HCT116 (cell line): ENCODE measurements at regions not wholly inside any gene's neighbourhood (a gene's known extent, or its start where the extent isn't known, plus 50 kb on each side); places are given as distances from the start of the nearest gene placed in this dataset.

Experiments used
- CEBPB ChIP-seq: IDR thresholded peaks from 2 replicates; pipeline ENCODE4 v1.6.1; 2012; ENCODE audit warnings: low read depth
- CTCF ChIP-seq, 3 experiments: fragments of 200-600 bp in 1 of 3; sonication (generic) in 1 of 3; IDR thresholded peaks in 2 of 3; conservative IDR thresholded peaks in 1 of 3; 2 replicates each; pipeline ENCODE4 v1.5.1; 2012 to 2017; ENCODE audit warnings: low read depth in 2 of 3, low read length in 2 of 3, antibody characterized with exemption in 1 of 3, borderline replicate concordance in 1 of 3, control low read depth in 1 of 3, mild to moderate bottlenecking in 1 of 3, mixed read lengths in 1 of 3, mixed run types in 1 of 3, moderate library complexity in 1 of 3; ENCODE audit not compliant: insufficient read depth in 1 of 3
- ELF1 ChIP-seq: IDR thresholded peaks from 2 replicates; pipeline ENCODE4 v1.6.1; 2012; ENCODE audit warnings: low read depth, borderline replicate concordance
- EZH2 ChIP-seq: fragments of 200-600 bp; sonication (generic); IDR thresholded peaks from 2 replicates; pipeline ENCODE4 v1.6.1; 2017; ENCODE audit warnings: antibody characterized with exemption, mixed run types
- EZH2phosphoT487 ChIP-seq: fragments of 200-600 bp; IDR thresholded peaks from 2 replicates; pipeline ENCODE4 v1.6.1; 2018; ENCODE audit warnings: antibody characterized with exemption, borderline replicate concordance
- JUND ChIP-seq: IDR thresholded peaks from 2 replicates; pipeline ENCODE4 v1.6.1; 2012
- MAX ChIP-seq: IDR thresholded peaks from 2 replicates; pipeline ENCODE4 v1.6.1; 2012
- POLR2A ChIP-seq: IDR thresholded peaks from 2 replicates; pipeline ENCODE4 v1.7.0; 2011; ENCODE audit warnings: borderline replicate concordance; ENCODE audit not compliant: insufficient read depth, insufficient read length; ENCODE audit errors: extremely low read depth
- POLR2AphosphoS5 ChIP-seq: IDR thresholded peaks from 2 replicates; pipeline ENCODE4 v1.6.1; 2011; ENCODE audit warnings: mild to moderate bottlenecking, low read depth, low read length, moderate library complexity
- RAD21 ChIP-seq: IDR thresholded peaks from 2 replicates; pipeline ENCODE4 v1.6.1; 2012; ENCODE audit warnings: low read depth, mild to moderate bottlenecking
- SP1 ChIP-seq: IDR thresholded peaks from 2 replicates; pipeline ENCODE4 v1.6.1; 2012; ENCODE audit warnings: low read depth
- YY1 ChIP-seq: IDR thresholded peaks from 2 replicates; pipeline ENCODE4 v1.6.1; 2011; ENCODE audit warnings: low read length, low read depth, moderate library complexity, mild to moderate bottlenecking; ENCODE audit not compliant: insufficient replicate concordance; ENCODE audit errors: extremely low read depth
- ZNF274 ChIP-seq: fragments of 200-500 bp; sonication (Bioruptor generic); IDR thresholded peaks from 2 replicates; pipeline ENCODE4 v1.6.1; 2014; ENCODE audit warnings: mild to moderate bottlenecking, low read depth, low read length, inconsistent platforms
- TF ChIP-seq, protein P1 (sequence below): IDR thresholded peaks from 2 replicates; pipeline ENCODE4 v1.6.1; 2012

DNA sequence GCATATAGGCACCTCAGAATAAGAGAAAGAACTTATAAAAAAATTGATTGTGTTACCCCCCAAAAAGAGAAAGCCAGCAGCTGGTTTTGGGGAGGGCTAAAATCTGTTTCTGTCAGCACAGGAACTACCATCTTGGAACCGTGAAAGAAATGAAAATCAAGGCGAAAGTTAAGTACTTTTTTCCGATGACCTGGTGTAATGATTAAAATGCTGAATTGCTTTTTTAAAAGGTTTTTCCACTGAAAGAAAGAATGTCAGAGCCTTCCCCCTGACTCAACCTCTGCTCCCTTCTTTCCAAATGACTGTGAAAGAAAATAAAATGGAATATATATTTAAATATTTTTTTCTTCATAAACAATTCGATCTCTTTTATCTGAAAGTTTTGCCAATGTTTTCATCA, 570.5 kb upstream of the CFAP20DC start:
- TF ChIP-seq MAX (no peak), CTCF (IDR thresholded peaks at IDR 0.05 in 2 of 3, conservative IDR thresholded peaks at IDR 0.05 in 1 of 3; ENCODE audit: borderline replicate concordance in 1 of 3, insufficient read depth in 1 of 3, low read depth in 2 of 3, low read length in 2 of 3) (no peak), CEBPB (no peak), POLR2A (no peak), SP1 (no peak), ELF1 (no peak), EZH2 (no peak), RAD21 (no peak), EZH2phosphoT487 (no peak), YY1 (no peak), ZNF274 (no peak), JUND (no peak), POLR2AphosphoS5 (no peak)
- TF ChIP-seq, protein P1, sequence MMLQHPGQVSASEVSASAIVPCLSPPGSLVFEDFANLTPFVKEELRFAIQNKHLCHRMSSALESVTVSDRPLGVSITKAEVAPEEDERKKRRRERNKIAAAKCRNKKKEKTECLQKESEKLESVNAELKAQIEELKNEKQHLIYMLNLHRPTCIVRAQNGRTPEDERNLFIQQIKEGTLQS: no peak
